NB4 (cell line): ENCODE measurements at regions not wholly inside any gene's neighbourhood (a gene's known extent, or its start where the extent isn't known, plus 50 kb on each side); places are given as distances from the start of the nearest gene placed in this dataset.

Source experiments
- DNase-seq: peaks from one replicate; pipeline ENCODE4 v3.0.0; 2010; ENCODE audit warnings: low read depth
- H3K4me3 ChIP-seq: one replicate; pipeline ENCODE4 v1.5.1; 2011; ENCODE audit warnings: mild to moderate bottlenecking, low read depth, low read length, moderate library complexity
- MYC ChIP-seq: IDR thresholded peaks from 2 replicates; pipeline ENCODE4 v1.6.1; 2011; ENCODE audit warnings: low read depth, low read length
- POLR2A ChIP-seq: IDR thresholded peaks from 2 replicates; pipeline ENCODE4 v1.6.1; 2011; ENCODE audit warnings: mild to moderate bottlenecking; ENCODE audit not compliant: insufficient read length; ENCODE audit errors: extremely low read depth
- TF ChIP-seq, protein P1 (sequence below): IDR thresholded peaks from 2 replicates; pipeline ENCODE4 v1.6.1; 2011; ENCODE audit warnings: low read depth, low read length
- TF ChIP-seq, protein P2 (sequence below): IDR thresholded peaks from one replicate; pipeline ENCODE4 v1.5.1; 2012; ENCODE audit warnings: low read depth, low read length

DNA sequence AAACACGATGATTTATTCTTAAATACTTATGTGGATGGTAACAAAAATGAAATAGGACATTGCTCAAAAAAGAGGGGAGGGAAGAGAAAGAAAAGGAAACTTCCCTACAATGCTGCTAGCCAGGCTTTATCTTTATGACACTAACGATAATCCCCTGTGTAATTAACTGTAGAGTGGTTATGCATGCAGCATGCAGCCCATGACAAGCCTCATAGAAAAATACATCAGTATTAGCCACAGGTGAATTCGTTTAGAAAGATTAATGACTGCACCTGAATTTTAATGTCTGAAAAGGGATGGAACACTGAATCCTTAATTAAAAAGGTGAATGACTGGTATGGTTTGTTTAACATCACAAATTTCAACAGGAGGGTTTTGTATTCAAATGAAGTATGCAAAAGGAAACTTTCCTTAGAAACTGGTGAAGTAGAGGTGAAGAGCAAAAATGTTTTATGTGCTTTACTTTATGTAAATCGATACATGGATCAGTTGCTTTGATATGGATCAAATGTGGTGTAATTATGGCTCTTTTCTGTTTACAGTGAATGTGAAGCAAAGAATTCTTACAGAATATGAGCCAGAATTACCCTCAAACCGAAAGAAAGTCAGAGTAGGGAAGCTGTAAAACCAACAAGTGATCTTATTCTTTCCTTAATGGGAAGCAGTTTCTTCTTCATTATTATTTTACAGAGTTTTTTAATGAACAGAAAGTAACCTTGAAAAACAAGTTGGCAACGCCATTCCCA is 569.6 kb upstream of the ADGRL2 start:
- H3K4me3 ChIP-seq = no peak overlapping the region
- no peak for DNase-seq
- no peak for TF ChIP-seq POLR2A
- no peak for TF ChIP-seq MYC
- TF ChIP-seq, protein P1, sequence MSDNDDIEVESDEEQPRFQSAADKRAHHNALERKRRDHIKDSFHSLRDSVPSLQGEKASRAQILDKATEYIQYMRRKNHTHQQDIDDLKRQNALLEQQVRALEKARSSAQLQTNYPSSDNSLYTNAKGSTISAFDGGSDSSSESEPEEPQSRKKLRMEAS = no peak
- TF ChIP-seq, protein P2, sequence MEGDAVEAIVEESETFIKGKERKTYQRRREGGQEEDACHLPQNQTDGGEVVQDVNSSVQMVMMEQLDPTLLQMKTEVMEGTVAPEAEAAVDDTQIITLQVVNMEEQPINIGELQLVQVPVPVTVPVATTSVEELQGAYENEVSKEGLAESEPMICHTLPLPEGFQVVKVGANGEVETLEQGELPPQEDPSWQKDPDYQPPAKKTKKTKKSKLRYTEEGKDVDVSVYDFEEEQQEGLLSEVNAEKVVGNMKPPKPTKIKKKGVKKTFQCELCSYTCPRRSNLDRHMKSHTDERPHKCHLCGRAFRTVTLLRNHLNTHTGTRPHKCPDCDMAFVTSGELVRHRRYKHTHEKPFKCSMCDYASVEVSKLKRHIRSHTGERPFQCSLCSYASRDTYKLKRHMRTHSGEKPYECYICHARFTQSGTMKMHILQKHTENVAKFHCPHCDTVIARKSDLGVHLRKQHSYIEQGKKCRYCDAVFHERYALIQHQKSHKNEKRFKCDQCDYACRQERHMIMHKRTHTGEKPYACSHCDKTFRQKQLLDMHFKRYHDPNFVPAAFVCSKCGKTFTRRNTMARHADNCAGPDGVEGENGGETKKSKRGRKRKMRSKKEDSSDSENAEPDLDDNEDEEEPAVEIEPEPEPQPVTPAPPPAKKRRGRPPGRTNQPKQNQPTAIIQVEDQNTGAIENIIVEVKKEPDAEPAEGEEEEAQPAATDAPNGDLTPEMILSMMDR = no peak

DNA sequence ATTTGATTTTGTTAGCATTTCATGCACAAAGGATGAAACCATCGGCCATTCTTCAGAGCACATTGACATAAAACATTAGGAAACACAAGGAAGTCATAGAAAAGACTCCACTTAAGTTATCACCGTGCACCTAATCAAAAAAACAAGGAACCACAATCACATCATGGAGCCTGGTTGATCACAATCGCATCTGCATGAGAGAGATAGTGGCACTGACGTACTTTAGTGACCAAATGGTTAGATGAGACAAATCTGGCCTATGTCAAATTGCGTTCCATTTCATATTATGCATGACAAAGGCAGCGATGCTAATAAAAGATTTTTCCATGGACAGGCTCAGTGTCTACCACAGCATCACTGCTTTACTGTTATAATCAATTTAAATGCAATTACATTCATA is 571.8 kb upstream of the ADGRL2 start:
- H3K4me3 ChIP-seq = no peak overlapping the region
- DNase-seq = no peak
- TF ChIP-seq MYC = no peak
- TF ChIP-seq, protein P1 = no peak
- TF ChIP-seq, protein P2 = no peak
- TF ChIP-seq POLR2A = no peak

DNA sequence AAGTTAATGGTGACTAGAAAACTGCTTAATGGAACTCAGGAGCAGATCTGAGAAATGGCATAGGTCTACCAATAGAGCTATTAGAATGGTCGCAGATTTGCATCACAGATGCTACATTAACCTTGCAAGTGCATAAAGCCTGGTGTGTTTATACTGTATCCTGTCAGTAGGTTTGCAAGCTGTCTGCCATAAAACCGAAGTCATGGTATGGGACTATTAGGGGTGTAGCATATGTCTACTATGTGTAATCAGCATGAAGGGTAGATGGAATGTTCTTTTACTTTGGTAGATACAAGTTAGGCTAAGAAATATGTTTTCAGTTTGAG is 574.2 kb upstream of the ADGRL2 start:
- no peak for DNase-seq
- TF ChIP-seq, protein P2 = no peak
- TF ChIP-seq, protein P1 = no peak
- TF ChIP-seq POLR2A (no peak), MYC (no peak)
- H3K4me3 ChIP-seq = no peak overlapping the region

DNA sequence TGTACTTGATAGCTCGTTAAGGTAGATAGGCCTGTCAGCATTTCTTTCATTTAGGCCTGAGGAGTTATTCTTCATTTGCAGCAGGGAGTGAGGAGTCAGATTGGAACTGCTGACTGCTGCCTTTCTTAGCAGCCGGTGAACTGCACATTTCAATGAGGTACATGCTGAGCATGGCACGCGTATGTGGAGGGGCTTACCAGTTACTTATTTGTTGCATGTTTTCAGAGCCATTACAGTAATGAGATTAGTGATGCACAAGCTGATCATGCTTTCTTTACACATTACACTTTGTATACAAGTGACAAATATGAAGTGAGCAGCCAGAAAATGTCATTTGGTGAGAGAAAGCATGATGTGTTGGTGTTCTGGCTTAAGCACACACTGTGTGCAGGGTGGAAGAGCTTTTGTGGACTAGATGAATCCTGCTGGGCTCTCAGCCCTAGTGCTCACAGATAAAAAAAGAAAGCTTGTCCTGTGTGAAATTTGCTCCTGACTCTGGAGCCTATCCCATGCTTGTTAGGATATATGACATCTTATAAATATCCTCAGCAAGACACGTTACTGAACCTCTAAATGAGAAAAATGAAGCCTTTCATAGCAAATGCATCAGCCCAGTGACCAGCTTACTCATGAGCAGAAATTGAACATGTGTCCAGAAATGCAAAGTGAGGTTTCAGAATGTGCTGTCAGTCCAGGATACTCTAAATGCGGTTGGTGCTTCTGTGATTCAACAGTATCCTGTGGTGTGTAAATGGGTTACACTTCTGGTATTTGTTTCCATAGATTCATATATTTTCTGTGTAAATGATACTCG is 574.7 kb upstream of the ADGRL2 start:
- no peak overlapping the region for H3K4me3 ChIP-seq
- DNase-seq = no peak
- TF ChIP-seq, protein P2 = no peak
- TF ChIP-seq POLR2A = no peak
- TF ChIP-seq, protein P1 = no peak
- TF ChIP-seq MYC = no peak

DNA sequence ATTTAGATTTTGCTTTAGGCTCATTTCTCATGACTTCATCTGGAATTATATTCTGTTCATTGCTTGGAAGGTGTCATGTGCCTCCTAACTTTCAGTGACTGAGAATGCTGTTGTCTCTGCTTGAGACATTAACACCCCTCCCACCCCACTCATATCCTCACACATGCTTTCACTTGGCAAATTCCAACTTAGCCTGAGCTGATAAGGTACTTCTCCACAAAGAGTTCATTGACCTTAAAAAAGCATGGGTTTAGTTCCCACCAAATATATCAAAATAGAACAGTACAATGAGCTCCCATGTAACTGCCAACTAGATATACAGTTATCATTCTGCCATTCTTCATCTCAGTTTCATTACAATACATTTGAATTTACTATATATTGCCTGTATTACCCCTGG is 576.5 kb upstream of the ADGRL2 start:
- no peak overlapping the region for H3K4me3 ChIP-seq
- DNase-seq = no peak
- TF ChIP-seq MYC (no peak), POLR2A (no peak)
- TF ChIP-seq, protein P1 = no peak
- TF ChIP-seq, protein P2 = no peak
